ENCODE measurements at regions not wholly inside any gene's neighbourhood (a gene's known extent, or its start where the extent isn't known, plus 50 kb on each side); places are given as distances from the start of the nearest gene placed in this dataset.

DNA sequence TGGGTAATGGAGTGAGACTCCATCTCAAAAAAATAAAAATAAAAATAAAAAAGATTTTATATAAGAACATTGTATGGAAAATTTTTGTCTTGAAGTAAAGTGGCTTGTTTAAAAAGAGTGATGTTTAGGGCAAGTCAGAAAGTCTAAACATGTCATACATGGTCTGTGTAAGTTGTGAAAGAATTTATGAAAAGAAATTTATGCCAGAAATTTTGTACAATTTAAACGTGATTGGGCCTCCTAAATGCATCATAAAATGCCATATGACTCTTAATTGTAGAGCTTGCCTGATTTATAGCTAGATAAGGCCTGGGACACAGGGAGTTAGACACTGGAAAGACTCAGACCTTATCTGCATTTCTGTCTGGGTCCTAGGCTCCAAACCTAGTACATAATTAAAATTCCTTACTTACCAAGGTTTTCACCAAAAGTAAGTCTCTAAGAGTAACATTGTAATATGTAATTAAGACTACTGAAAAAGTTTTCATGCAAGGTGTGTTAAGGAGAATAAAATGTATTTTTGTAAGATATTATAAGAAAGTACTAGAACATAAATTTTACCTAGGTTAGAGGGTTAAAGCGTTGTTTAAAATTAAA is 110.5 kb downstream of the AASDHPPT start:
- no peak overlapping the region for H3K27ac ChIP-seq
- TF ChIP-seq, protein P1, sequence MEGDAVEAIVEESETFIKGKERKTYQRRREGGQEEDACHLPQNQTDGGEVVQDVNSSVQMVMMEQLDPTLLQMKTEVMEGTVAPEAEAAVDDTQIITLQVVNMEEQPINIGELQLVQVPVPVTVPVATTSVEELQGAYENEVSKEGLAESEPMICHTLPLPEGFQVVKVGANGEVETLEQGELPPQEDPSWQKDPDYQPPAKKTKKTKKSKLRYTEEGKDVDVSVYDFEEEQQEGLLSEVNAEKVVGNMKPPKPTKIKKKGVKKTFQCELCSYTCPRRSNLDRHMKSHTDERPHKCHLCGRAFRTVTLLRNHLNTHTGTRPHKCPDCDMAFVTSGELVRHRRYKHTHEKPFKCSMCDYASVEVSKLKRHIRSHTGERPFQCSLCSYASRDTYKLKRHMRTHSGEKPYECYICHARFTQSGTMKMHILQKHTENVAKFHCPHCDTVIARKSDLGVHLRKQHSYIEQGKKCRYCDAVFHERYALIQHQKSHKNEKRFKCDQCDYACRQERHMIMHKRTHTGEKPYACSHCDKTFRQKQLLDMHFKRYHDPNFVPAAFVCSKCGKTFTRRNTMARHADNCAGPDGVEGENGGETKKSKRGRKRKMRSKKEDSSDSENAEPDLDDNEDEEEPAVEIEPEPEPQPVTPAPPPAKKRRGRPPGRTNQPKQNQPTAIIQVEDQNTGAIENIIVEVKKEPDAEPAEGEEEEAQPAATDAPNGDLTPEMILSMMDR (IDR thresholded peaks at IDR 0.05) = no peak

DNA sequence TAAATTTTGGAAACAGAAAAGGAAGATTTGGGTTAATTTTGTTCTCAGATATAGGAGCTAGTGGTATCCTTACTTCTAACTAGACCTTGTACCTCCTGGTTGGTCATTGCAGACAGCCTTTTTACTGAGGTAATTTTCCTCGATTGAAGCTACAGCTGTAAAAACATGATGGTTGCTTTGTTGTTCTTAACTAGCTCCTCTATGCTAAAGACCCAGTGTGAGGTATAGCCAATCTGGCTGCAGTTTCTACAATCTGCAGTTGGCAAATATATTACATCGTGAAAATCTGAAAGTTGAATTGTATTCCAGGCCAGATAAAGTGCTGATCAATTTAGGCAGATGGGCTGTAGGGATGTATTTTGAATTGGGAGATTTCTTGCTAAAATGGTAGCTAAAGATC is 116.5 kb downstream of the AASDHPPT start:
- Histone ChIP-seq H3K4me1 (ENCODE audit: control insufficient read depth in 1 of 2, low read depth in 2 of 2) (no peaks in the 10 kb centered on the region), H3K4me3 (no peak overlapping the region), H3K27me3 (replicated peaks; ENCODE audit: insufficient read depth) (no peaks in the 10 kb centered on the region), H3K9me3 (no peaks in the 10 kb centered on the region), H3K36me3 (no peaks in the 10 kb centered on the region), H3K27ac (no peak overlapping the region)
- TF ChIP-seq, protein P1 (IDR thresholded peaks at IDR 0.05) = no peak
- ATAC-seq (ENCODE audit: insufficient number of reproducible peaks, low FRiP score, low read depth) = no peak
- DNase-seq (ENCODE audit: low spot score) = no peak

More for the DNA sequence above, 110.5 kb downstream of the AASDHPPT start:
- no peak overlapping the region for H3K4me3 ChIP-seq
- no peaks in the 10 kb centered on the region for H3K9me3 ChIP-seq
- no peak for DNase-seq (ENCODE audit: low spot score)
- H3K27me3 ChIP-seq (replicated peaks; ENCODE audit: insufficient read depth) = no peaks in the 10 kb centered on the region
- no peaks in the 10 kb centered on the region for H3K4me1 ChIP-seq (ENCODE audit: control insufficient read depth in 1 of 2, low read depth in 2 of 2)
- H3K36me3 ChIP-seq = no peaks in the 10 kb centered on the region
- ATAC-seq (ENCODE audit: insufficient number of reproducible peaks, low FRiP score, low read depth) = no peak

DNA sequence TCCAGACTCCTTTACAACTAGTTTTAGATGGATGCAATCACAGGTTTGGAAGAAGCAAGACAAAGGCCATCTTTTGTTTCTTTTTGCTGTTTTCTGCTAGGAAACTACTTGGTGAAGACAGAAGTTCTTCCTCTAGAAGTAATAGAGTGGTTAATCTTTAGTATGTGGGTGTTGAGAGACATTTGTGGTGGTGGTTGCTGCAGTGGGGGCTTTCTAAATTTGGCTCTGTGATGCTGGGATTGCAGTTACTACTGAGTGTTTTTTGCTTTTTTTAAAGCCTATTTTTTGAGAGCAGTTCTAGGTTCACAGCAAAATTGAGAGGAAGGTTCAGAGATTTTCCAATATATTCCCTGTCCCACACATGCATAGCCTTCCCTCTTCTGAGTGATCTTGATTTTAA is 120.0 kb downstream of the AASDHPPT start:
- Histone ChIP-seq H3K36me3 (no peaks in the 10 kb centered on the region), H3K27me3 (replicated peaks; ENCODE audit: insufficient read depth) (no peaks in the 10 kb centered on the region), H3K27ac (no peak overlapping the region), H3K4me3 (no peak overlapping the region), H3K9me3 (no peaks in the 10 kb centered on the region), H3K4me1 (ENCODE audit: control insufficient read depth in 1 of 2, low read depth in 2 of 2) (no peaks in the 10 kb centered on the region)
- DNase-seq (ENCODE audit: low spot score) = no peak
- no peak for ATAC-seq (ENCODE audit: insufficient number of reproducible peaks, low FRiP score, low read depth)
- TF ChIP-seq, protein P1 (IDR thresholded peaks at IDR 0.05) = no peak

DNA sequence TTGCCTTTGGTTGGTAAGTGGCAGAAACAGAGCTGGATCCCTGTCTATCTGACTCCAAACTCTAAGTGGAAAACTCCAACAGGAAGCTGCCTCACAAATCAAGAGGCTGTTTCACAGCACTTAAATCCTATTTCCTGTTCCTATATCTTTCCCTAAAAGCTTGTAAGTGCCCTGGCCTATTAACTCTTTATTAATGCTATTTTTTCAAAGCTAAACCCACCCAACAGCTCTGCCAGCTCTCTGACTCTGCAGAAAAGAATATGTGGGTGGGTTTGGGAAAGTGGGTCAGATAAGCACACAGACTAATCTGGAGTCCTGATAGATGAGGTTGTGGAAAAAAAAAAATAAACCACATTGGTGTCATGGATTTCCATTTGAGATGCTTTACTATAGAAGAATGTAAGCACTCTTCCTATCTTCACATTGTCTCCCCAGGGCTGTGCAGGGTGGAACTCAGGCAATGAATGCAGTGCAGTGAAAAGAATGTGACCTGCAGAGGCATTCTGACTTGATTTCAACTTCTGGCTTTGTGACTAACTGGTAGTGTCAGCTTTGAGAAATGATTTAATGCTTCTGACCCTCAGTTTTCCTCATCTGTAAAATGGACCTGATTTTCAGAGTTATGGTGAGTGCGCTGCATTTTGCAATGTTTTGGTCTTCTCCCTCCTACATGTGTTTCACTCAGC is 125.6 kb downstream of the AASDHPPT start:
- TF ChIP-seq, protein P1 (IDR thresholded peaks at IDR 0.05) = no peak
- no peak for ATAC-seq (ENCODE audit: insufficient number of reproducible peaks, low FRiP score, low read depth)
- Histone ChIP-seq H3K4me1 (ENCODE audit: control insufficient read depth in 1 of 2, low read depth in 2 of 2) (no peaks in the 10 kb centered on the region), H3K27ac (no peak overlapping the region), H3K36me3 (no peaks in the 10 kb centered on the region), H3K9me3 (no peaks in the 10 kb centered on the region), H3K27me3 (replicated peaks; ENCODE audit: insufficient read depth) (no peaks in the 10 kb centered on the region), H3K4me3 (no peak overlapping the region)
- DNase-seq (ENCODE audit: low spot score) = no peak

DNA sequence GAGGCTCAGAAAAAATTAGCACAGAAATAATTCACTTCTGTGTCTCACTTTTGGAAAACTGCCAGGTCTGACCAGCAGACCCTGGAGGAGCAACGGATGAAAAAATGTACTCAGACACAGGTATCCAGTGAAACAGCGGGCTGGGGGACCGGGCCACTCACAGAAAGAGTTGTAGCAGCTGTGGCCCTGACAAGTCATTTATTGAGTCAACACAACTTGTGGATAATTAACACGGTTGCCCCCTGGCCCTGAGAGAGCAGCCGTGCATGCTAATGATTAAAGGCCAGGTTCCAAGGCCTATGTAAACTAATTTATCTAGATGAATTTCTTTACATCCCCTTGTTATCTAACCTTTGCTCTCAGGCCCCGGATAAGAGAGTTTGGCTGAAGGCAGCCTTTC is 131.3 kb downstream of the AASDHPPT start:
- DNase-seq (ENCODE audit: low spot score) = no peak
- ATAC-seq (ENCODE audit: insufficient number of reproducible peaks, low FRiP score, low read depth) = no peak
- H3K9me3 ChIP-seq = no peaks in the 10 kb centered on the region
- TF ChIP-seq, protein P1 (IDR thresholded peaks at IDR 0.05) = no peak
- H3K4me3 ChIP-seq = no peak overlapping the region
- H3K27ac ChIP-seq = no peak overlapping the region
- no peaks in the 10 kb centered on the region for H3K27me3 ChIP-seq (replicated peaks; ENCODE audit: insufficient read depth)
- H3K4me1 ChIP-seq (ENCODE audit: control insufficient read depth in 1 of 2, low read depth in 2 of 2) = no peaks in the 10 kb centered on the region
- no peaks in the 10 kb centered on the region for H3K36me3 ChIP-seq
